Activated B cell treated with CpG ODN at 0.5 μM for 24 hours (primary cell): ENCODE measurements at regions not wholly inside any gene's neighbourhood (a gene's known extent, or its start where the extent isn't known, plus 50 kb on each side); places are given as distances from the start of the nearest gene placed in this dataset.

Experiments
- ATAC-seq: fragments of 200-7000 bp; cut with Tn5 transposase; one replicate; pipeline ENCODE4 v1.10.0; 2021; ENCODE audit warnings: low read depth, mild to moderate bottlenecking, moderate library complexity
- CTCF ChIA-PET: fragments of 350-600 bp; sonication (Branson Sonifier 250); formaldehyde crosslinking; loops from one replicate; lab custom pipeline; 2021; ENCODE audit warnings: antibody characterized with exemption; lab: Charles Lee
- POLR2A ChIA-PET: fragments of 350-600 bp; sonication (Branson Sonifier 250); formaldehyde crosslinking; loops from one replicate; lab custom pipeline; 2021; ENCODE audit warnings: antibody characterized with exemption; lab: Charles Lee
- DNase-seq: peaks from one replicate; pipeline ENCODE4 v3.0.0; 2022
- H3K27ac Mint-ChIP-seq: one replicate; pipeline ENCODE4 v1.8.0; 2020; ENCODE audit warnings: mixed read lengths
- H3K27me3 Mint-ChIP-seq: one replicate; pipeline ENCODE4 v1.8.0; 2021; ENCODE audit warnings: mixed read lengths
- H3K36me3 Mint-ChIP-seq: one replicate; pipeline ENCODE4 v1.8.0; 2021; ENCODE audit warnings: low read depth, mixed read lengths
- H3K4me1 Mint-ChIP-seq: one replicate; pipeline ENCODE4 v1.8.0; 2021; ENCODE audit warnings: mixed read lengths
- H3K4me3 Mint-ChIP-seq: one replicate; pipeline ENCODE4 v1.8.0; 2020; ENCODE audit warnings: mild to moderate bottlenecking, mixed read lengths
- H3K9me3 Mint-ChIP-seq: one replicate; pipeline ENCODE4 v1.8.0; 2020; ENCODE audit warnings: mixed read lengths
- CTCF ChIP-seq: fragments of 200-600 bp; IDR thresholded peaks from one replicate; pipeline ENCODE4 v1.8.0; 2022; ENCODE audit warnings: antibody characterized with exemption, mild to moderate bottlenecking
- intact Hi-C: fragments of 100-400 bp; cut with micrococcal nuclease; formaldehyde crosslinking; loops from one replicate; pipeline ENCODE4 v1.15.1; 2024

DNA sequence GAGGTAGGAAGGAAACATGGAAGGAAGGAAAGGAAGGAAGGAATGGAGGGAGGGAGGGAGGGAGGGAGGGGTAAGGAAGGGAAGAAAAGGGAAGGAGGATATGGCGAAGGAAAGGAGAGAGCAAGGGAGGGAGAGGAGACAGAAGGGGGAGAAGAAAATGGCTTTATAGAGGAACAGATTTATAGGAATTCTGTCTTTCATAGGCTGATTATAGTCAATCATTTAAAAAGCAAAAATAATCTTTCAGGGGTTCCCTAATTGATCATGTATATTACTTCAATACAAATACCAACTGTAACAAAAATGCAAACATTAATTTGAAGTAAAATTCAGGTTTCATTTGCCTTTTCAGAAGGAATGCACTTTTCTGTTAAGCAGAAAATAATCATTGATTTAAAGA lies 519.1 kb downstream of the MDFIC start:
- ChIA-PET CTCF (no interaction called here), POLR2A (no interaction called here)
- intact Hi-C loops: no loop called here
- no peak for DNase-seq
- Mint-ChIP-seq H3K27ac (no peak overlapping the region), H3K4me1 (peaks cover 1% of the 10 kb centered on the region), H3K4me3 (no peak overlapping the region), H3K36me3 (no peaks in the 10 kb centered on the region), H3K27me3 (no peaks in the 10 kb centered on the region), H3K9me3 (no peaks in the 10 kb centered on the region)
- no peak for TF ChIP-seq CTCF
- no peak for ATAC-seq

GRCh38 chr7:115435178-115435577 lies 513.3 kb downstream of the MDFIC start:
- POLR2A ChIA-PET: interaction anchor here (0.6 kb wide), 1 partner anchor 12 kb away, joined by 3 read pairs; no protein-coding TSS in a partner anchor
- H3K4me1 Mint-ChIP-seq: peaks cover 34% of the 10 kb centered on the region
- intact Hi-C loops: loop anchor here (2.0 to 5.0 kb wide), 2 partner anchors 24 to 33 kb away; no protein-coding TSS in a partner anchor
- H3K27me3 Mint-ChIP-seq: no peaks in the 10 kb centered on the region
- H3K4me3 Mint-ChIP-seq: peak overlapping the region; percentile 19
- H3K27ac Mint-ChIP-seq: peak overlapping the region; percentile 64
- no peak for DNase-seq
- H3K36me3 Mint-ChIP-seq: no peaks in the 10 kb centered on the region
- TF ChIP-seq CTCF: no peak
- peak; percentile 81 for ATAC-seq
- CTCF ChIA-PET: no interaction called here
- no peaks in the 10 kb centered on the region for H3K9me3 Mint-ChIP-seq

- DNase-seq (no peak), ATAC-seq (no peak)
- Mint-ChIP-seq H3K9me3 (no peaks in the 10 kb centered on the region), H3K27ac (no peak overlapping the region), H3K27me3 (no peaks in the 10 kb centered on the region), H3K36me3 (no peaks in the 10 kb centered on the region), H3K4me3 (no peak overlapping the region), H3K4me1 (peaks cover 24% of the 10 kb centered on the region)
- POLR2A ChIA-PET: no interaction called here
- TF ChIP-seq CTCF: no peak
- intact Hi-C loops: no loop called here
- CTCF ChIA-PET: no interaction called here
These were observed 508.0 kb downstream of the MDFIC start for GRCh38 chr7:115429918-115430317.

- CTCF ChIA-PET: no interaction called here
These were observed 495.8 kb downstream of the MDFIC start for GRCh38 chr7:115417662-115418061.

More at GRCh38 chr7:115417662-115418061, 495.8 kb downstream of the MDFIC start:
- H3K36me3 Mint-ChIP-seq: no peaks in the 10 kb centered on the region
- no peak for TF ChIP-seq CTCF
- peaks cover 6% of the 10 kb centered on the region for H3K27me3 Mint-ChIP-seq
- no peak for ATAC-seq
- no peak overlapping the region for H3K4me3 Mint-ChIP-seq
- DNase-seq: no peak
- POLR2A ChIA-PET: no interaction called here
- H3K27ac Mint-ChIP-seq: no peak overlapping the region
- H3K4me1 Mint-ChIP-seq: no peaks in the 10 kb centered on the region
- no peaks in the 10 kb centered on the region for H3K9me3 Mint-ChIP-seq
- intact Hi-C loops: no loop called here
